ENCODE measurements at regions not wholly inside any gene's neighbourhood (a gene's known extent, or its start where the extent isn't known, plus 50 kb on each side); places are given as distances from the start of the nearest gene placed in this dataset.
"Not testable (repeated sequence)": the region's sequence is repeated elsewhere in the genome, so short reads cannot be mapped to it uniquely, and the experiment has no call there.

DNA sequence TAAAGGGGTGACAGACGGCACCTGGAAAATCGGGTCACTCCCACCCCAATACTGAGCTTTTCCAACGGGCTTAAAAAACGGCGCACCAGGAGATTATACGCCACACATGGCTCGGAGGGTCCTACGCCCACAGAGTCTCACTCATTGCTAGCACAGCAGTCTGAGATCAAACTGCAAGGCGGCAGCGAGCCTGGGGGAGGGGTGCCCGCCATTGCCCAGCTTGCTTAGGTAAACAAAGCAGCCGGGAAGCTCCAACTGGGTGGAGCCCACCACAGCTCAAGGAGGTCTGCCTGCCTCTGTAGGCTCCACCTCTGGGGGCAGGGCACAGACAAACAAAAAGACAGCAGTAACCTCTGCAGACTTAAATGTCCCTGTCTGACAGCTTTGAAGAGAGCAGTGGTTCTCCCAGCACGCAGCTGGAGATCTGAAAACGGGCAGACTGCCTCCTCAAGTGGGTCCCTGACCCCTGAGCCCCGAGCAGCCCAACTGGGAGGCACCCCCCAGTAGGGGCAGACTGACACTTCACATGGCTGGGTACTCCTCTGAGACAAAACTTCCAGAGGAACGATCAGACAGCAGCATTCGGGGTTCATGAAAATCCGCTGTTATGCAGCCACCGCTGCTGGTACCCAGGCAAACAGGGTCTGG lies 162.8 kb upstream of the GJE1 start:
- not testable (repeated sequence) for DNase-seq (ENCODE audit: low read depth)

GRCh38 chr6:141969201-141969600 lies 163.5 kb upstream of the GJE1 start:
- no peak for DNase-seq (ENCODE audit: low read depth)

GRCh38 chr6:141968632-141969031 lies 164.1 kb upstream of the GJE1 start:
- no peak for DNase-seq (ENCODE audit: low read depth)

DNA sequence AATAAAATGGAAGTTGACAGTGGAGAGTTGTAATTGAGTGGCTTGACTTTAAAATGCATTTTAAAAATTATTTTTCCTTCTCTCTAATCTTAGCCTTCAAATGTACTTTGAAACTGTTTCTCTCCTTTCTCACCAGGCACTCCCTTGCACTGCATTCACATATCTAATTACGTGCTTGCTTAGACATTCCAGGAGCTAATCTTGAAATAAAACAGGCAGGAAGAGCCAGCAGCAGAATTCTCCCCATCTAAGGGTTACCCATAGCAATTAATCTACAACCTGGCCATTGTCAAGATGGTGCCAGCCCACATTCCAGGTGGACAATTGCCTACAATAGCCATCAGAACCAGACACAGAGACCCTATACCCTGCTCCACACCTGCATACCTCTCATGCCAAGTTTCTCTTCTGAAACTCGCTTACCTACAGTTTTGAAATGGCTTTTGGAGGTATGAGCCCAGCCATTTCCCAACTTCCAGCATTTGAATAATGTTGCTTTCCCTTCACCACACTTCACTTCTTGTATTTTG lies 167.6 kb upstream of the GJE1 start:
- DNase-seq (ENCODE audit: low read depth): no peak

DNA sequence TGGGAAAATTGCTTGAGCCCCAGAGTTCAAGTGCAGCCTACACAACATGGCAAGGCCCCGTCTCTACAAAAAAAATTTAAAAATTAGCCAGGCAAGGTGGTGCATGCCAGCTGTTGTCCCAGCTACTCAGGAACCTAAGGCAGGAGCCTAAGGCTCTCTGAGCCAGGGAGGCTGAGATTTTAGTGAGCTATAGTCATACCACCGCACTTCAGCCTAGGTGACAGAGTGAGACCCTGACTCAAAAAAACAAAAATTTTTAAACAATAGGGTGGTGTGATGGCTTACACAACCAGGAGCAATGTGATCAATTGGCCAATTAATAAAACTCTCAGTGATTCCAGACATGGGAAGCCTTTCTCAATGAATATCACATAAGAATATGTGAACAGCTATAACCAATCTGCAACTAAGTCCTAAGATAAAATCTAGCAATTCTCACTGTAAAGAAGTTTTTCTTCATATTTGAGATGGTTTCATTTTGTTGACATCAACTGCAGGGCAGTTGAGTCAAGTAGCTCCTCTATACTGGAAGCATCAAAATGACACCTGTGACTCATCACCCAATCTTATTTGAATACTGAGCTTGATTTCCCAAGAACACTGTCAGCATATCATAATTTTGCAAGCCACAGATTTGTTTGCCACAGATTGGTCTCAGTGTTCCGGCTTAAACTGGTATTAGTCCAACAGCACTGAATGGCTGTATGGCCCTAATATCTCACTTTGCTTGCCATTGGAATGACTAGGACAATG lies 169.0 kb upstream of the GJE1 start:
- DNase-seq (ENCODE audit: low read depth): no peak

GRCh38 chr6:141957271-141957670 lies 175.5 kb upstream of the GJE1 start:
- no peak for DNase-seq (ENCODE audit: low read depth)

DNA sequence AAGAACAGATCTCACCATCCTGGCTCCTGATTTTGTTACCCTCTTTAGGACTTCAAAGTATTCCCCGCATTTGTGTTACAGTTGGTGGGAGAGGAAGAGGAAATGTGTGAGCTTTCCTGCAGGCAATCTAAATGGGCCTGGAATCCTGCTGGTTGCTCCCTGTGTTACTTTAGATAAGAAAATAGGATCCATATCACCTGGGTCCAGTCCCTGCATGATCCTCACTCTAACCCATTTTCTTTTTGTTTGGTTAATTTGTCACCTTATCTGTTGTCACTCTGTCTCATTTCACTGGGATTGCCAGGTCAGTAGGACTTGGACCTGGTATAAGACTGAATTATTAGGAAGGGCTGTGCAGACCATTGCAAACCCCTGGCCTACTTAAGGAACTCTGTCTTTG lies 175.9 kb upstream of the GJE1 start:
- no peak for DNase-seq (ENCODE audit: low read depth)

- no peak for DNase-seq (ENCODE audit: low read depth)
Observed at GRCh38 chr6:141956046-141956761, 176.5 kb upstream of the GJE1 start.

DNA sequence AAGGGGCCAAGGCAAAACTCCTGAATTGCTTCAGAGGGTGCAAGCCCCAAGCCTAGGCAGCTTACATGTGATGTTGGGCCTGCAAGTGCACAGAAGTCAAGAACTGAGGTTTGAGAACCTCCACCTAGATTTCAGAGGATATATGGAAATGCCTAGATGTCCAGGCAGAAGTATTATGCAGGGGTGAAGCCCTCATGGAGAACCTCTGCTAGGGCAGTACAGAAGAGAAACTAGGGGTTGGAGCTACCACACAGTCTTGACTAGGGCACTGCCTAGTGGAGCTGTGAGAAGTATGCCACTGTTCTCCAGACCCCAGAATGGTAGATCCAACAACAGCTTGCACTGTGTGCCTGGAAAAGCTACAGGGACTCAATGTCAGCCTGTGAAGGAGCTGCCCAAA lies 179.7 kb upstream of the GJE1 start:
- no peak for DNase-seq (ENCODE audit: low read depth)

DNA sequence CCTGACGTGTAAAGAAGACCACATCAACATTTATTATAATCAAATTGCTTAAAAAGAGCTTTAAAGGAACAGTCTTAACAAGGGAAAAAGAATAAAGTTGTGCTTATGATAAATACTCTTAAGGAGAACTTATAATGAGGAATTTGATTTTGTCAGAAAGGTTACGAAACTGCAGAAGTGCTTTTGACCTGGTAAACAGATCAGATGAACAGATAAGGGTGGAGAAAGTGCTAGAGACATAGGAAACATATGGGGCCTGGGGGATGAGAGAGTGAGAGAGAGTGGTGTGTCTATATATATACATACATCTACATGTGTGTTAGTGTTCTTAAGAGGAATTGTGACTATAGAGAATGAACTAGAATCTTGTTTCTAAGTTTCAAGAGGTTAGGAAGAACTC lies 186.2 kb upstream of the GJE1 start:
- DNase-seq (ENCODE audit: low read depth): no peak

- no peak for DNase-seq (ENCODE audit: low read depth)
Observed at GRCh38 chr6:141938664-141939063, 194.1 kb upstream of the GJE1 start.

DNA sequence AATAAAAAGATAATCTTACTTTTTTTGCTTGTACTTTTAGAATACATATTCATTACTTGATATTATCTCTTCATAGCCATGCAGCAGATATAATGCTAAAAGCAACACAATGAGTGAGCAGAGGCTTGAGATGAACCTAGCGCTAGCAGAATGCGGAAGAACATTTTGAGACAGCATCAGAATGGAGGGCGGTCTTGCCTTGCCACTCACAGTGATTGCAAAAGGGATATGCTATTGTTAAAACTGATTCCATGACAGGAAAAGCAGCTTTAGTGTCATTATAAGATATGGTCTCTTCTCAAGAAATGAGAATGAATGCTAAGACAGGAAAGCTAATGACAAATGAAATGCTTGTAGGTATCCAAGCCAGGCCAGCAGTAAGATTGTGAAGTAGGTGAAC lies 200.0 kb upstream of the GJE1 start:
- DNase-seq (ENCODE audit: low read depth): no peak

DNA sequence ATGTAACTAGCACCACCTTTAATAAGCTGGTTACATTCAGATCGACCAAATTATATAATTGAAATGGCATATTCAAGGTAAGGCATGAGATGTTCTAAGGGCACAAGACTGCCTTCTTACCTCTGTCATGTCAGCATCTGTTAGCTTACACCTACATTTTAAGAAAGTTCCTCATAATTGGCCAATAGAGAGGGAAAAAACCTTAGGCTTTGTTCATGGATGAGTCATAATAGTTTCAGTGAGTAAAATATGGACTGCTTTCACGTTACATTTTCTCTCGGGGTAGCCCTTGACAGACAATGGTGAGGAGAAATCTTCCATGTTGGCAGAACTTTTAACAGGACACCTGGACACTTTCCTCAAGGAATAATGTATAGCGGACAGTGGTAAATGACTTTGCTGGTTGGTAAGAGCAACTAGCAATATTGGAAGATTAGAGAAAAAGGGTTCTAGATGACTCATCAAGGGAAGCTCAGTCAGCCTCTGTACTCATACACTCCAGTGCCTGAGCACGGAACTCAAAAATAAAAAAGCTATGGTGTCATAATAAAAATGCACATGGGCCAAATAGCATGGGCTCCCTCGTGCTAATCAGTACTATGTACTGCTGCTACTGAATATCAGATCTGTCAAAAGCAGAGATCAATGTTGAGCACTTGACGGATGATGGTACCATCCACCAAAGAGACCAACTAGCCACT lies 206.4 kb upstream of the GJE1 start:
- DNase-seq (ENCODE audit: low read depth): not testable (repeated sequence)

- peak; percentile 12 for DNase-seq (ENCODE audit: low read depth)
Observed at GRCh38 chr6:141925001-141925400, 207.7 kb upstream of the GJE1 start.

DNA sequence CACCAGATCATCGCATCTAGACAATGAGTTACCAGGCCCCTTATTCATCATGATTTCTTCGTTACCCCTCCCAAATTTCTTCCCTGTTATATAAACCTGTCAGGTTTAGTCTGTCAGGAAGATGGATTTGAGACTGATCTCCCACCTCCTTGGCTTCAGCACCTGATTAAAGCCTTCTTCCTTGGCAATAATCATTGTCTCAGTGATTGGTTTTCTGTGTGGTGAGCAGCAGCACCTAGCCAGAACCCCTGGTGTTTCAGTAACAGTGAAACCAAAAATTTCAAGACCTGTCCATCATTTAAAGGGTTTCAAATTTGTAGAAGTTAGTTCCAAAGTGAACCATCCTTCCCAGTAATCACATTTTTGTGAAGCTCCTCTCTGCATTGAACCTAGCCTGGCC lies 209.8 kb upstream of the GJE1 start:
- DNase-seq (ENCODE audit: low read depth): no peak

- not testable (repeated sequence) for DNase-seq (ENCODE audit: low read depth)
Observed at GRCh38 chr6:141916682-141917505, 215.8 kb upstream of the GJE1 start.

DNA sequence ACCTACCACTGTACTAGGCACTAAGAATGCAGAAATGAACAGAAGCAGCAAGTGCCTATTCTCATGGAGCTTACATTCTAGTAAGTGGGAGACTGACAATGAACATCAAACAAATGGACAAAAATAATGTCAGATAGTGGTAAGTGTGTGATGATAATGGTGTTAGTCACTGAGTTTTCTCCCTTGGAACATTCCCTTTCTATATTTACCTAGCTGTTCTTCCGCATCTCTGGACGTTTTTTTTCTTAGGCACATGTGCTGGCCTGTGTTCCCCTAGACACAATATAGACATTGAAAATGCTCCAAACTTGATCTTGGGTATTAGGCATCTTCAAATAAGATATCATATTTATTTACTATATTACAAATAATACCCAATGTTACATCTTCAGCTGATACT lies 218.1 kb upstream of the GJE1 start:
- no peak for DNase-seq (ENCODE audit: low read depth)

- no peak for DNase-seq (ENCODE audit: low read depth)
Observed at GRCh38 chr6:141906569-141907080, 226.1 kb upstream of the GJE1 start.

DNA sequence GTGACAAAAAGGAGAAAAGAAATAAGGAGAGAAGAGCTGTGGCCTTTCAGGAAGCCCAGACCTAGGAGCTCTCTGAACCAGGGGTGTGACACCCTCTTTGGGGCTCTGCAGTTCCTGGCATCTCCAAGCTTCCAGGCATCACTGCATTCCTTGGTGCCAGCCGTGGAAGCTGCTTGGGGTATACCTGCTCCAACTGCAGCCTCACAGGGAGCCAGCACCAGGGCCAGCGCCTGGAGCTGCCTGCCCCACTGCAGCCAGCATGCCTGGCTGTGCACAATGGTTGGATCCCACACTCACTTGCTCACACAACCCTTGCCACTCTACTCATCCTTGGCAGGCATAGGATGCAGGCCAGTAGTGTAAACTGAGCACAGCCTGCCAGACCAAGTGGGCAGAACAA lies 242.1 kb upstream of the GJE1 start:
- DNase-seq (ENCODE audit: low read depth): no peak

DNA sequence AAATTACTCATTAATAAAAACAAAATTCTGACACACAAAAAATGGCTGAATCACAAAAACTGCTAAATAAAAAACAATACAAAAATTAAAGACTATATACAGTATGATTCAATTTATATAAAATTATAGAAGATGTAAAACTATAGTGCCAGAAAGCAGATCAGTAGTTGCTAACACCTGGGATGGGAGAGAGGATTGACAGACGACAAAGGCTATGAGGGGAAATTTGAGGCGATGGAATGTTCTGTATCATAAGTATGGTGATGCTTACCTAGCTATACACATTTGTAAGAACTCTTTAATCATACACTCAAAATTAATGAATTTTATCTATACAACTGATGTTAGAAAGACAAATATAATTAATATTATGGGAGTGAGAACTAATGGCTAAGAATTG lies 247.9 kb upstream of the GJE1 start:
- no peak for DNase-seq (ENCODE audit: low read depth)

DNA sequence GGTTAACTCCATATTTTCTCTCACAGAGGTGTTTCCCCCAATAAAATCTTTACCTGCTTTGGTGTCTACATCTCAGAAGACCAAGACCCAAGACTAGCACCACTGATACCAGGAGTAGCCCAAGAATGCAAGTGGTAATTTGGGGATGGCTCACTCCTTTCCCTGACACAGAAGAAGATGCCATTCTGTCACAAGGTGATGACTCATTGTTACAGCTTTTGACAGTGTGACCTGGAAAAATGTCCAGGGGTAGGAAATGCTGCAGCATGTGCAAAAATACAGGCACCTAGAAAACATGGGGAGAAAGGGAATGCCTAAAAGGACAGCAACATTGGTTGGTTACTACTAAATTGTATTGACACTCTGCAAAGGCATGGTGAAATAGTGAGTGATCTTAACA lies 254.0 kb upstream of the GJE1 start:
- DNase-seq (ENCODE audit: low read depth): no peak

Data from fibroblast of gingiva (primary cell).